ENCODE measurements at regions not wholly inside any gene's neighbourhood (a gene's known extent, or its start where the extent isn't known, plus 50 kb on each side); places are given as distances from the start of the nearest gene placed in this dataset.

- H3K27ac ChIP-seq (ENCODE audit: insufficient read depth, low read length, poor library complexity, severe bottlenecking), result no peak overlapping the region
- H3K4me1 ChIP-seq (ENCODE audit: control insufficient read depth, insufficient read depth, low read length, poor library complexity, severe bottlenecking), result no peaks in the 10 kb centered on the region
- Mint-ChIP-seq H3K4me3 (no peak overlapping the region), H3K4me1 (peaks cover 0 to 9% (median 6%) of the 10 kb centered on the region in 4 donors), H3K27ac (peak overlapping the region in 1 of 3 donors; percentile 40), H3K9me3 (peaks cover 0 to 3% (median 0%) of the 10 kb centered on the region in 7 donors), H3K27me3 (no peaks in the 10 kb centered on the region), H3K36me3 (peaks cover 37% of the 10 kb centered on the region)
- H3K4me3 ChIP-seq (ENCODE audit: low read depth, low read length), result no peak overlapping the region
- peaks cover 3% of the 10 kb centered on the region for H3K36me3 ChIP-seq (ENCODE audit: control insufficient read depth, insufficient read depth, low read length)
- H3K9me3 ChIP-seq (ENCODE audit: control insufficient read depth in 2 of 2, low read length in 2 of 2), result no peaks in the 10 kb centered on the region
- DNase-seq, result no peak
- ATAC-seq (ENCODE audit: low read depth in 2 of 2), result no peak
- no peaks in the 10 kb centered on the region for H3K27me3 ChIP-seq (ENCODE audit: control insufficient read depth, insufficient read depth, low read length)
Observed at GRCh38 chr10:28211759-28212158, 91.1 kb downstream of the MPP7 start.

GRCh38 chr10:28207799-28208198 is 95.1 kb downstream of the MPP7 start:
- Histone ChIP-seq H3K4me3 (ENCODE audit: low read depth, low read length) (no peak overlapping the region), H3K27me3 (ENCODE audit: control insufficient read depth, insufficient read depth, low read length) (no peaks in the 10 kb centered on the region), H3K9me3 (ENCODE audit: control insufficient read depth in 2 of 2, low read length in 2 of 2) (no peaks in the 10 kb centered on the region), H3K27ac (ENCODE audit: insufficient read depth, low read length, poor library complexity, severe bottlenecking) (no peak overlapping the region), H3K4me1 (ENCODE audit: control insufficient read depth, insufficient read depth, low read length, poor library complexity, severe bottlenecking) (no peaks in the 10 kb centered on the region), H3K36me3 (ENCODE audit: control insufficient read depth, insufficient read depth, low read length) (peaks cover 3% of the 10 kb centered on the region)
- Mint-ChIP-seq H3K4me3 (no peak overlapping the region), H3K36me3 (peaks cover 38% of the 10 kb centered on the region), H3K9me3 (peaks cover 0 to 3% (median 0%) of the 10 kb centered on the region in 7 donors), H3K4me1 (peaks cover 0 to 7% (median 5%) of the 10 kb centered on the region in 4 donors), H3K27ac (no peak overlapping the region), H3K27me3 (no peaks in the 10 kb centered on the region)
- ATAC-seq (ENCODE audit: low read depth in 2 of 2) (no peak), DNase-seq (no peak)

- DNase-seq (no peak), ATAC-seq (ENCODE audit: low read depth in 2 of 2) (no peak)
- Mint-ChIP-seq H3K27me3 (no peaks in the 10 kb centered on the region), H3K36me3 (peaks cover 34% of the 10 kb centered on the region), H3K9me3 (no peaks in the 10 kb centered on the region), H3K27ac (no peak overlapping the region), H3K4me3 (no peak overlapping the region), H3K4me1 (peaks cover 0 to 5% (median 2%) of the 10 kb centered on the region in 4 donors)
- Histone ChIP-seq H3K27ac (ENCODE audit: insufficient read depth, low read length, poor library complexity, severe bottlenecking) (no peak overlapping the region), H3K9me3 (ENCODE audit: control insufficient read depth in 2 of 2, low read length in 2 of 2) (no peaks in the 10 kb centered on the region), H3K4me3 (ENCODE audit: low read depth, low read length) (no peak overlapping the region), H3K36me3 (ENCODE audit: control insufficient read depth, insufficient read depth, low read length) (no peaks in the 10 kb centered on the region), H3K4me1 (ENCODE audit: control insufficient read depth, insufficient read depth, low read length, poor library complexity, severe bottlenecking) (no peaks in the 10 kb centered on the region), H3K27me3 (ENCODE audit: control insufficient read depth, insufficient read depth, low read length) (no peaks in the 10 kb centered on the region)
Observed at GRCh38 chr10:28202941-28203352, 99.9 kb downstream of the MPP7 start.

- Mint-ChIP-seq H3K36me3 (peaks cover 38% of the 10 kb centered on the region), H3K4me1 (peaks cover 0 to 7% (median 2%) of the 10 kb centered on the region in 4 donors), H3K9me3 (no peaks in the 10 kb centered on the region), H3K4me3 (no peak overlapping the region), H3K27me3 (no peaks in the 10 kb centered on the region), H3K27ac (no peak overlapping the region)
- no peaks in the 10 kb centered on the region for H3K27me3 ChIP-seq (ENCODE audit: control insufficient read depth, insufficient read depth, low read length)
- no peaks in the 10 kb centered on the region for H3K9me3 ChIP-seq (ENCODE audit: control insufficient read depth in 2 of 2, low read length in 2 of 2)
- H3K4me1 ChIP-seq (ENCODE audit: control insufficient read depth, insufficient read depth, low read length, poor library complexity, severe bottlenecking), result no peaks in the 10 kb centered on the region
- no peak overlapping the region for H3K27ac ChIP-seq (ENCODE audit: insufficient read depth, low read length, poor library complexity, severe bottlenecking)
- no peak for DNase-seq
- no peak overlapping the region for H3K4me3 ChIP-seq (ENCODE audit: low read depth, low read length)
- no peaks in the 10 kb centered on the region for H3K36me3 ChIP-seq (ENCODE audit: control insufficient read depth, insufficient read depth, low read length)
- no peak for ATAC-seq (ENCODE audit: low read depth in 2 of 2)
Observed at GRCh38 chr10:28201410-28202400, 101.2 kb downstream of the MPP7 start.

GRCh38 chr10:28200775-28201174 is 102.1 kb downstream of the MPP7 start:
- H3K27ac Mint-ChIP-seq, result no peak overlapping the region
- no peaks in the 10 kb centered on the region for H3K27me3 ChIP-seq (ENCODE audit: control insufficient read depth, insufficient read depth, low read length)
- no peaks in the 10 kb centered on the region for H3K36me3 ChIP-seq (ENCODE audit: control insufficient read depth, insufficient read depth, low read length)
- H3K4me3 ChIP-seq (ENCODE audit: low read depth, low read length), result no peak overlapping the region
- DNase-seq, result no peak
- peaks cover 0 to 5% (median 2%) of the 10 kb centered on the region in 4 donors for H3K4me1 Mint-ChIP-seq
- no peak overlapping the region for H3K27ac ChIP-seq (ENCODE audit: insufficient read depth, low read length, poor library complexity, severe bottlenecking)
- H3K36me3 Mint-ChIP-seq, result peaks cover 38% of the 10 kb centered on the region
- H3K4me1 ChIP-seq (ENCODE audit: control insufficient read depth, insufficient read depth, low read length, poor library complexity, severe bottlenecking), result no peaks in the 10 kb centered on the region
- H3K4me3 Mint-ChIP-seq, result no peak overlapping the region
- no peaks in the 10 kb centered on the region for H3K9me3 Mint-ChIP-seq
- no peaks in the 10 kb centered on the region for H3K27me3 Mint-ChIP-seq
- no peak for ATAC-seq (ENCODE audit: low read depth in 2 of 2)
- no peaks in the 10 kb centered on the region for H3K9me3 ChIP-seq (ENCODE audit: control insufficient read depth in 2 of 2, low read length in 2 of 2)

- Mint-ChIP-seq H3K4me1 (peaks cover 0 to 6% (median 2%) of the 10 kb centered on the region in 4 donors), H3K27me3 (no peaks in the 10 kb centered on the region), H3K36me3 (peaks cover 41% of the 10 kb centered on the region), H3K27ac (no peak overlapping the region), H3K4me3 (no peak overlapping the region), H3K9me3 (no peaks in the 10 kb centered on the region)
- Histone ChIP-seq H3K4me1 (ENCODE audit: control insufficient read depth, insufficient read depth, low read length, poor library complexity, severe bottlenecking) (no peaks in the 10 kb centered on the region), H3K36me3 (ENCODE audit: control insufficient read depth, insufficient read depth, low read length) (no peaks in the 10 kb centered on the region), H3K27me3 (ENCODE audit: control insufficient read depth, insufficient read depth, low read length) (no peaks in the 10 kb centered on the region), H3K4me3 (ENCODE audit: low read depth, low read length) (no peak overlapping the region), H3K27ac (ENCODE audit: insufficient read depth, low read length, poor library complexity, severe bottlenecking) (no peak overlapping the region), H3K9me3 (ENCODE audit: control insufficient read depth in 2 of 2, low read length in 2 of 2) (no peaks in the 10 kb centered on the region)
- no peak for DNase-seq
- ATAC-seq (ENCODE audit: low read depth in 2 of 2), result no peak
Observed at GRCh38 chr10:28199941-28200340, 102.9 kb downstream of the MPP7 start.

GRCh38 chr10:28190196-28190595 is 112.7 kb downstream of the MPP7 start:
- Mint-ChIP-seq H3K4me3 (no peak overlapping the region), H3K4me1 (peaks cover 0 to 25% (median 11%) of the 10 kb centered on the region in 4 donors), H3K36me3 (peaks cover 10% of the 10 kb centered on the region), H3K9me3 (peaks cover 0 to 1% (median 0%) of the 10 kb centered on the region in 7 donors), H3K27me3 (no peaks in the 10 kb centered on the region), H3K27ac (peak overlapping the region in 1 of 3 donors; percentile 49)
- Histone ChIP-seq H3K36me3 (ENCODE audit: control insufficient read depth, insufficient read depth, low read length) (no peaks in the 10 kb centered on the region), H3K9me3 (ENCODE audit: control insufficient read depth in 2 of 2, low read length in 2 of 2) (no peaks in the 10 kb centered on the region), H3K4me1 (ENCODE audit: control insufficient read depth, insufficient read depth, low read length, poor library complexity, severe bottlenecking) (no peaks in the 10 kb centered on the region), H3K27ac (ENCODE audit: insufficient read depth, low read length, poor library complexity, severe bottlenecking) (no peak overlapping the region), H3K27me3 (ENCODE audit: control insufficient read depth, insufficient read depth, low read length) (no peaks in the 10 kb centered on the region), H3K4me3 (ENCODE audit: low read depth, low read length) (no peak overlapping the region)
- DNase-seq (no peak), ATAC-seq (ENCODE audit: low read depth in 2 of 2) (no peak)

Data from CD4-positive, CD25-positive, alpha-beta regulatory T cell (primary cell).